HL-60 (cell line): ENCODE measurements at regions not wholly inside any gene's neighbourhood (a gene's known extent, or its start where the extent isn't known, plus 50 kb on each side); places are given as distances from the start of the nearest gene placed in this dataset.
"Not testable (repeated sequence)": the region's sequence is repeated elsewhere in the genome, so short reads cannot be mapped to it uniquely, and the experiment has no call there.

Experiments
- DNase-seq, 2 experiments: peaks; one replicate each; pipeline ENCODE4 v3.0.0-alpha.2; 2010 to 2020; ENCODE audit warnings: low read depth in 1 of 2, low spot score in 1 of 2
- H3K27ac ChIP-seq: fragments of 250-450 bp; sonication (Bioruptor Pico); replicated peaks from 2 replicates; pipeline ENCODE4 v1.5.1; 2020; ENCODE audit warnings: mild to moderate bottlenecking, moderate library complexity
- H3K27me3 ChIP-seq: fragments of 250-450 bp; sonication (Bioruptor Pico); 2 replicates; pipeline ENCODE4 v1.5.1; 2021; ENCODE audit warnings: mild to moderate bottlenecking, moderate library complexity; ENCODE audit not compliant: insufficient read depth, poor library complexity, severe bottlenecking
- H3K4me3 ChIP-seq: replicated peaks from 2 replicates; pipeline ENCODE4 v1.5.1; 2011; ENCODE audit warnings: mild to moderate bottlenecking, control low read depth, low read length; ENCODE audit not compliant: insufficient read depth
- CTCF ChIP-seq: IDR thresholded peaks from one replicate; pipeline ENCODE4 v1.5.1; 2011; ENCODE audit warnings: low read length, control low read depth, inconsistent platforms; ENCODE audit not compliant: insufficient read depth
- GABPA ChIP-seq: IDR thresholded peaks from 2 replicates; pipeline ENCODE4 v1.6.1; 2012; ENCODE audit warnings: low read depth
- POLR2AphosphoS5 ChIP-seq: IDR thresholded peaks from 2 replicates; pipeline ENCODE4 v1.6.1; 2012; ENCODE audit warnings: low read depth
- REST ChIP-seq: IDR thresholded peaks from 2 replicates; pipeline ENCODE4 v1.6.1; 2012; ENCODE audit warnings: low read depth; ENCODE audit not compliant: insufficient replicate concordance
- SPI1 ChIP-seq: IDR thresholded peaks from 2 replicates; pipeline ENCODE4 v1.6.1; 2012; ENCODE audit warnings: low read depth, mild to moderate bottlenecking, borderline replicate concordance

DNA sequence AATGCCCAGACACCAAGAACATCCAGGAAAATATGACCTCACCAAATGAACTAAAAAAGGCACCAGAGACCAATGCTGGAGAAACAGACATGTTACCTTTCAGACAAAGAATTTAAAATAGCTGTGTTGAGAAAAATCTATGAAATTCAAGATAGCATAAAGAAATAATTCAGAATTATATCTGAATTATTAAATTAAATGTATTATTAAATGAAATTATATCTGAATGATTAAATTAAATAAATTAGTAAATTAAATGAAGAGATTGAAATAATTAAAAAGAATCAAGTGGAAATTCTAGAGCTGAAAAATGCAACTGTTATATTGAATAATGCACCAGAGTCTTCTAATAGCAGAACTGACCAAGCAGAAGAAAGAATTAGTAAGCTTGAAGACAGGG is 279.2 kb upstream of the SATB1 start:
- Histone ChIP-seq H3K27ac (no peak overlapping the region), H3K27me3 (no peaks in the 10 kb centered on the region), H3K4me3 (no peak overlapping the region)
- TF ChIP-seq GABPA (no peak), SPI1 (no peak), CTCF (no peak), POLR2AphosphoS5 (no peak), REST (no peak)
- no peak for DNase-seq

DNA sequence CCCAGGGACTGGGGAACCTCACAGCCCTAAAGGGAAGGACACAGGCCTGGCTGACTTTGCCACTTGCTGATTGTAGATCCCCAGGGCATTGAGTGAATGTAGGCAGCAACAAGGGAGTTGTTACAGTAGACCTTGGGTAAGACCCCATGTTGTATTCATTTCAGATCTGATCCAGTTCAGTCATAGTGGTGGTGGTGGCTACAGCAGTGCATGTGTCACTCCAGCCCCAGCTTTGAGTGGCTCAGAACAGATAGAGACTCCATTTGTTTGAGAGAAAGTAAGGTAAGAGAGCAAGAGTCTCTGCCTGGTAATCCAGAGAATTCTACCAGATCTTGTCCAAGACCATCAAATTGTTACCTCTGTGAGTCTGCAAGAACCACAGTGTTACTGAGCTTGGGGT is 278.7 kb upstream of the SATB1 start:
- Histone ChIP-seq H3K27me3 (no peaks in the 10 kb centered on the region), H3K27ac (no peak overlapping the region), H3K4me3 (no peak overlapping the region)
- no peak for DNase-seq
- TF ChIP-seq CTCF = no peak
- TF ChIP-seq GABPA = no peak
- no peak for TF ChIP-seq POLR2AphosphoS5
- TF ChIP-seq SPI1 = no peak
- TF ChIP-seq REST = no peak

DNA sequence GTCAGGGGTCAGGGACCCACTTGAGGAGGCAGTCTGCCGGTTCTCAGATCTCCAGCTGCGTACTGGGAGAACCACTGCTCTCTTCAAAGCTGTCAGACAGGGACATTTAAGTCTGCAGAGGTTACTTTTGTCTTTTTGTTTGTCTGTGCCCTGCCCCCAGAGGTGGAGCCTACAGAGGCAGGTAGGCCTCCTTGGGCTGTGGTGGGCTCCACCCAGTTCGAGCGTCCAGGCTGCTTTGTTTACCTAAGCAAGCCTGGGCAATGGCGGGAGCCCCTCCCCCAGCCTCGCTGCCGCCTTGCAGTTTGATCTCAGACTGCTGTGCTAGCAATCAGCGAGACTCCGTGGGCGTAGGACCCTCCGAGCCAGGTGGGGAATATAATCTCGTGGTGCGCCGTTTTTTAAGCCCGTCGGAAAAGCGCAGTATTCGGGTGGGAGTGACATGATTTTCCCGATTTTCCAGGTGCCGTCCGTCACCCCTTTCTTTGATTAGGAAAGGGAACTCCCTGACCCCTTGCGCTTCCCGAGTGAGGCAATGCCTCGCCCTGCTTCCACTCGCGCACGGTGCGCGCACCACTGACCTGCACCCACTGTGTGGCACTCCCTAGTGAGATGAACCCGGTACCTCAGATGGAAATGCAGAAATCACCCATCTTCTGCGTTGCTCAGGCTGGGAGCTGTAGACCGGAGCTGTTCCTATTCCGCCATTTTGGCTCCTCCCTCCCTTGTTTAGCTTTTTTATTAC is 268.6 kb upstream of the SATB1 start:
- H3K4me3 ChIP-seq, DNase-seq, H3K27me3 ChIP-seq, H3K27ac ChIP-seq: not testable (repeated sequence)

GRCh38 chr3:18687286-18687685 is 262.1 kb upstream of the SATB1 start:
- Histone ChIP-seq H3K27ac (no peak overlapping the region), H3K27me3 (no peaks in the 10 kb centered on the region), H3K4me3 (no peak overlapping the region)
- TF ChIP-seq SPI1 (no peak), POLR2AphosphoS5 (no peak)
- DNase-seq = peak in 1 of 2 experiments; percentile 15

- no peak overlapping the region for H3K27ac ChIP-seq
- no peak for TF ChIP-seq POLR2AphosphoS5
- no peak for TF ChIP-seq CTCF
- no peak for TF ChIP-seq GABPA
- no peak for TF ChIP-seq SPI1
- no peak for TF ChIP-seq REST
- DNase-seq = no peak
- no peak overlapping the region for H3K4me3 ChIP-seq
- H3K27me3 ChIP-seq = no peaks in the 10 kb centered on the region
These were observed 258.8 kb upstream of the SATB1 start for GRCh38 chr3:18683900-18684299.
